Sciatic nerve (tissue), 2 donors: ENCODE measurements at regions not wholly inside any gene's neighbourhood (a gene's known extent, or its start where the extent isn't known, plus 50 kb on each side); places are given as distances from the start of the nearest gene placed in this dataset.
A peak's percentile ranks its signal among the peaks of the same experiment; 100 is the strongest.

Experiments used
- ATAC-seq: fragments of 200-7000 bp; cut with Tn5 transposase; one replicate; pipeline ENCODE4 v1.9.1; 2020; ENCODE audit warnings: mild to moderate bottlenecking, moderate library complexity
- DNase-seq: peaks from one replicate; pipeline ENCODE4 v3.0.0-alpha.2; 2020; ENCODE audit warnings: low spot score
- intact Hi-C: fragments of 100-400 bp; cut with DNase I; formaldehyde crosslinking; loops from one replicate; pipeline ENCODE4 v1.14.2; 2022
- donor health status: DM: no; HTN: no; CAD: no.
- donor health status: DM: no; HTN: no; CAD: no.

DNA sequence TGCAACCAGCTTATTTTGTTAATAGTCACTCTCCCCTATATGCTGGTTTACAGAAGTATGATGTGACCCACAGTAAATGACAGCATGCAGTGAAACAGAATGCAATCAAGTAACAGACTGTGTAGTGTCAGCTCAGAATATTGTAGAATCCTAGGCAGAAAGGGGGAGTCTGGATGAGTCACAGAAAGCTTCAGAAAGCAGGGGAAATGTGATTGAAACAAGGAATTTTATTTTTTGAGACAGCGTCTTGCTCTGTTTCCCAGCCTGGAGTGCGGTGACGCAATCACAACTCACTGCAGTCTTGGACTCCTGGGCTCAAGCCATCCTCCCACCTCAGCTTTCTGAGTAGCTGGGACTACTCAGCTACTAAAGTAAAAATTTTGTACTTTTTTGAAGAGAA is 188.3 kb upstream of the FOXN2 start:
- DNase-seq = peak; percentile 66
- intact Hi-C loops = no loop called here
- peak; percentile 36 for ATAC-seq

DNA sequence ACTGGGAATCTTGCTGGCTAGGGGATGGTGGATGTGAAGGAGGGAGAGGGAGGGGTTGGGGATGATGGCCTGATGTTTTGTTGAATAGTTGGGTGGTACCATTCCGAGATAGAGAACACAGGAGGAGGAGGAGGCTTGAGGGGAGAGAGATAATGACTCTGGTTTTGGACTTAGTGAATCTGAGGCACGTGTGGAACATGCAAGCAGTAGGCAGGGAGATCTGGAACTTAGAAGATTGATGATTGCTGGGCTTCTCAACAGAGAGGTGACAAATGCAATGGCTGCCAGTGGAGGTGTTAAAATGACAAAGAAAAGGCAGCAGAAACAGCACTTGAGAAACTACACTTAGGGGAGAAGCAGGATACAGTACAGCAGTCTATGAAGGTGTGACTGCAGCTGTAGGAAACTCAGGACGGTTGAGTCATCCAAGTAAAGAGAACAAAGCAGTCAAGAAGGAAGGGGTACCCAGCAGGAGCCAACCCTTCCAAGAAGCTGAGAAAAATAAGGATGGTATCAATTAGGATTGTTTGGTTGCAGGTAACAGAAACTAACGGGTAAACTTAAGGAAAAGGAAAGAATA is 186.8 kb upstream of the FOXN2 start:
- DNase-seq (no peak), ATAC-seq (no peak)
- intact Hi-C loops = no loop called here

DNA sequence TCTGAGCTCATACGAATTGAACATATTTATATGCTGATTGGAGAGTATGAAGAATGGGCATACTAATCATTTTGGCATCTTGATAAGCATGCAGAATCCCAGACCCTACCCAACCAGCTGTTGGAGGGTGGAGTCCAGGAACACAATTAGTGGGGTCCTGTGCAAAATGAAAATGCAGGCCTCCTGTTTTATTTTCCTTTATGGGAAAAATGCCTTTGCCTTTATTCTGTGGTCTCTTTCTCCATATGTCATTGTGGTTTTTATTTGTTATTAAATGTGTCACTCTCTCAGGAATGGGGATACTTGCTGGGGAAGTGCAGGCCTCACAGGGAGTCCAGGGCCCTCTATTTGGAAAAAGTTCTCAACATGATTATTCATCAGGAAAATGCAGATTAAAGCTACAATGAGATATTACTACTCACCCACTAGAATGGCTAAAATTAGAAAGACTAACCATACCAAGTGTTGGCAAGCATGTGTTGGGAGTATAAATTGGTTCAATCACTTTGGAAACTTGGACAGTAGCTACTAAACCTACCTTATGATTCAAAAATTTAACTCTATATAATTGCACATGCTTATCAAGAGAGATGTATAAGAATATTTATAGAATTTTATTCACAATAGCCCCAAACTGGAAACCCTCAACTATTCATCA is 185.1 kb upstream of the FOXN2 start:
- no peak for DNase-seq
- intact Hi-C loops = no loop called here
- no peak for ATAC-seq

DNA sequence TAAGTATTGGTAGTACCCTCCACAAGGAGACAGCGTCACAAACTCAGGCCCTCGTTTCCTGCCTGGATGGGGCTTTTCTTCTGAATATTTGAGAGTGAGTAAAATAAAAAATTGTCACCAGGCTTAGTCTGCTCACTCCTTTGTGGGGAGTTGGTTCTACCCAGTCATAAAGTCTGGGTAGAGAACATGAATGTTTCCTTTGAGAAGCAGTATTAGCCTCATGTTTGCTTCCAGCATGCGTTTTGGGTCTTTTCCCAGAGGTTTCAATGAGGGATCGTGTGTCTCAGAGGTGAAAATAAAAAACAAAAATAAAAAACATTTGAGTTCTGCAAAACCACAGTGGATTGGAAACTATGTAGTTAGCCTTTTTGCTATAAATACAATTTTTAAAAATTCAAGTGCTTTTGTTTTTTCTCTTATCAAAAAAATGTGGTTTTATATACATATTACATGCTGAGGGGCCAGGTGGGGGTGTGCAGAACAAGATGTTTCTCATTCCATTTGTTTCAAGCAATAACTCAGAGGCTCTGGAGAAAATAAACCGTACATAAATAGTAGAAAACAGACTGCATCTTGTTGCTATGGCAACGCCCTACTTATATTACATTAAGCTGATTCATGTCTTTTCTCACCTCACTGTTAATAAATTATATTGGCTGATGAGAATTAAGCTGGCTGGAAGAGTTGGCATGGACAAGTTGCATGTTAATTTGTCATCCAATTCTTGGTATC is 182.8 kb upstream of the FOXN2 start:
- DNase-seq = no peak
- intact Hi-C loops = no loop called here
- ATAC-seq = peak; percentile 48

DNA sequence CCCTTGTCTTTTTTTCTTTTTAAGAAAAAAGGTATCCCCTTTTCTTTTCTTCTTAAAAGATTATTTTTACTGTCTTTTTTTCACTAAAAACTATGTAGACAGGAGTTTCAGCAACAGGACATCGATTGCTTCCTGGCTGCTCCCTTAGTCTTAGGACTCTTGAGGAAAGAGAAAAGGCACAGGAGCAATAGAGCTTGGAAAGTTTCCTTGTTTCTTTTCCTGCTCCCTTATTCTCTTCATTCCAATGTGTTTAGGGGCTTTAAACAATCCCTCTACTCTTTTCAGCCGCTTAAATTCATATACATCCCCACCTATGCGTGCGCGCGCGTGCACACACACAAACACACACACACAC is 182.2 kb upstream of the FOXN2 start:
- ATAC-seq = no peak
- intact Hi-C loops = no loop called here
- DNase-seq = no peak

DNA sequence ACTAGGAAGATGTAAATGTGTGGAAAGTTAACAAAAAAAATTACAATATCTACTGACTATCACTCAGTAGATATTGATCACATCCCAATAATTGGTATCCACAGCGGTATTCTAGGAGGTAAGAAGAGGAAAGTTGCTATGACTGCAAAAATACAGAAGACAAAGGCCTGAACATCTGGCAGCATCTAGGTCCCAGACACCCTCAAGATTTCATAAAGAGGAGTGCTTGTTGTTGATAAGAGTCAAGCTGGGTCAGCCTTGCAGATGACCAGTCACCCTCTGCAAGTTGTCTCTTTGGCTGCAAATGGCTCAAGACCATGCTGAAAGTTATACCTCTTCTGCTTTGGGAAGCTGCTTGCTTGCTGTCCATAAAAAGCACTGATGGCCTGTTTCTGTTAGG is 179.8 kb upstream of the FOXN2 start:
- ATAC-seq (no peak), DNase-seq (no peak)
- intact Hi-C loops = no loop called here

DNA sequence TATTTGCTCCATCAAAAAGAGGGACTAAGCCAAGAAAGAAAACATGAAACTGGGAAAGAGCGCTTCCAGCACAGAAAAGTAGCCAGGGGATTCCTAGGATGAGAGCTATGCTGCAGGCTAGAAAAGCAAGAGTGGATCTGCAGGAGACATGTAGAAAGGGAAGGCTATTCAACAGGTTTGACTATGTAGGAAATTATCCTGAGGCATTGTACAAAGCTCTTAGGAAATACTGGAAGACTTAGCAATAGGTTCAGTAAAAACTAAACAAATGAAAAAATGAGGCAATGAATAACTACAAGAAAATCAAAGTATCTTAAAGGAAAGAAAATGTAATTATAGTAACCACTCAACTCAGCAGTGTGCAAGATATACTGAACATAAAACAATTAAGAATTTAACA is 178.7 kb upstream of the FOXN2 start:
- DNase-seq (no peak), ATAC-seq (no peak)
- intact Hi-C loops = no loop called here

DNA sequence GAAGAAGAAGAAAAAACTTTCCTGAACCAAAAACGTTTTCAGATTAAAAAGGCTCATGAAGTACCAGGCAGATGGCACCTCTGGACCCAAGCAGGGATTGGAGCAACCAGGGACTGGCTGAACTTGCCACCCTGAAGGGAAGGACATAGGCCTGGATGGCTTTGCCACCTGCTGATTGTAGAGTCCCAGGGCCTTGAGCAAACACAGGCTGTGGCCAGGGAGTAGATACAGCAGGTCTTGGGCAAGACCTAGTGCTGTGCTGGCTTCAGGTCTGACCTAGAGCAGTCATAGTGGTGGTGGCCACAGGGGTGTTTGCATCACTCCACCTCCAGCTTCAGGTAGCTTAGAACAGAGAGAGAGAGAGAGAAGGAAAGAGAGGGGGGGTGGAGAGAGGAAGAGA is 176.7 kb upstream of the FOXN2 start:
- no peak for ATAC-seq
- no peak for DNase-seq
- intact Hi-C loops = no loop called here

DNA sequence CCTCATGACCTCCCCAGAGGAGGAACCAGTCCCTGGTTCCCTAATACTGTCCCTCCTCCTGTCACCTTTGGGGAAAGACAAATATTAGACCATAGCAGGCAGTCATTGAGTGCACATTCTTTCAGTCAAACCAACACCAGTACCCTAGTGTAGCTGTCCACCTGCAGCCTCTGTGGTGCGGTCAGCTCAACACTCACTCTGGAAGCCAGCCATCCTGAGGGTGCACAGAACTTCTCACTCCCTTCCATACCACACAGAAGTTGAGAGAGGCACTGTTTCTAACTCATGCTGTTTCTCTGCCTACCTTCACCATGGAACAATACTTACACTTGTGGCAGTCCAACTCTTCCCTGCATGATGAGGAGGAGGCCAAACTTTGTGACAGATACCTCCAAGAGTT is 175.6 kb upstream of the FOXN2 start:
- ATAC-seq = no peak

DNA sequence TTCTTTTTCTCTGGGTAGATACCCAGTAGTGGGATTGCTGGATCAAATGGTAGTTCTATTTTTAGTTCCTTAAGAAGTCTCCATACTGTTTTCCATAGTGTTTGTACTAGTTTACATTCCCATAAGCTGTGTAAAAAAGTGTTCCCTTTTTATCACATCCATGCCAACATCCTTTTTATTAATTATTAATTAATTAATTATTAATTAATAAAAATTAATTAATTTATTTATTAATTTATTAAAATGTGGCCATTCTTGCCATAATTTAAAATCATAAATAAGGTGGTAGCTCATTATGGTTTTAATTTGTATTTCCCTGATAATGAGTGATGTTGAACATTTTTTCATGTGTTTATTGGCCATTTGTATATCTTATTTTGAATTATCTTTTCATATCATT is 173.9 kb upstream of the FOXN2 start:
- intact Hi-C loops = no loop called here
- ATAC-seq (no peak), DNase-seq (no peak)

More for the DNA sequence above, 175.6 kb upstream of the FOXN2 start:
- no peak for DNase-seq
- intact Hi-C loops = no loop called here

DNA sequence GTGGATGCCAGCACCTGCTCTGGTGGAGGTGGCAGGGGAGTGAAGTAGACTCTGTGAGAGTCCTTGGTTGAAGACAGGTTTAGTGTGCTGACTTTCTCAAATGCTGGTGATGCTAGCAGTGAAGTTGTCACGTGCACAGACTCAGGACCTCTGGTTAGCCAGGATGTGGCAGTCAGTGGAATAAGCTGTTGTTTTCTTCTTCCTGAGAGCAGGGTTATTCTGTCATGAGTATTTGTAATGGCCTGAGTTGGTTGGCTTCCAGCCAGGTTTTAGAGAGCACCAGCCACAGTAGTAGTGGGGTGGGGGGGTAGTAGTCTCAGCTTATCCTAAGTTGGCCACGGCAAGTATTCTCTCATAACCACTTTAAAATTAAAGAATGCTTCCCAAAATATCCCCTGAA is 169.7 kb upstream of the FOXN2 start:
- ATAC-seq = no peak
- intact Hi-C loops = no loop called here

DNA sequence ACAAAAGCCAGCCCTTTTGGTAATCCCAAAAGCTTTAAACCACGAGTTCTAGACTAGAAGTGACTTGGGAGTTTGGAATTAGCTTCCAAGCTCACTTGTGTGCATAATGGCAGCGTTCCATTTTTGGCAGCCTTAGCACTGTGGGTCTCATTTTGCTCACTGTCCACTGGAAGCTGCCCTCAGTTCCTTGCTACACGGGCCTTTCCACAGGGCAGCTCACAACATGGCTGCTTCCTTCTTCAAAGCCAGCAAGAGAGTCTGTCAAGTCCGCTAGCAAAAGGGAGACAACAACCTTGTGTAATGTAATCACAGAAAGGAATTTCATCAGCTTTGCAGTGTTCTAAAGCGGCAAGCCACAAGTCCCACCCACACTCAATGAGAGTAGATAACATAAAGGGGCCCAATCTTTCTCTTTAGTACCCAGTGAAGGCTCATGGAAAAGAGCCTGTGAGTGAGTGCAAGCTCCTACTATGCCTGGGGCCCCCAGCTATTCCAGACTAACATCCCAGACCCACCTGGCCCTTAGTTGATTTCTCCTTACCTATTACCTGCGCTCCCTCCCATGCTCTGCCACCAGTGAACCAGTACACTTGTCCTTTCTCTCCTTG is 168.5 kb upstream of the FOXN2 start:
- no peak for ATAC-seq
- DNase-seq = no peak
- intact Hi-C loops = no loop called here

More for the DNA sequence above, 169.7 kb upstream of the FOXN2 start:
- no peak for DNase-seq

DNA sequence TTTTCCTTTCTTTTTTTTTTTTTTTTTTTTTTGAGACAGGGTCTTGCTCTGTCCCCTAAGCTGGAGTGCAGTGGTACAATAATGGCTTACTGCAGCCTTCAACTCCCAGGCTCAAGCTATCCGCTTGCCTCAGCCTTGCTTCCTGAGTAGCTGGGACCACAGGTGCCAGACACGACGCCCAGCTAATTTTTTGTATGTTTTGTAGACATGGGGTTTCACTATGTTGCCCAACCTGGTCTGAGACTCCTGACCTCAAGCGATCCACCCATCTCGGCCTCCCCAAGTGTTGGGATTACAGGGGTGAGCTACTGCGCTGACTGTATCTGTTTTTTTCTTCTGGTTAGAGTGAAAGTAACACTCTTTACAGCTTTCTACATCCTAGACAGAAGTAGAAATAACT is 167.9 kb upstream of the FOXN2 start:
- DNase-seq (no peak), ATAC-seq (no peak)
- intact Hi-C loops = no loop called here

DNA sequence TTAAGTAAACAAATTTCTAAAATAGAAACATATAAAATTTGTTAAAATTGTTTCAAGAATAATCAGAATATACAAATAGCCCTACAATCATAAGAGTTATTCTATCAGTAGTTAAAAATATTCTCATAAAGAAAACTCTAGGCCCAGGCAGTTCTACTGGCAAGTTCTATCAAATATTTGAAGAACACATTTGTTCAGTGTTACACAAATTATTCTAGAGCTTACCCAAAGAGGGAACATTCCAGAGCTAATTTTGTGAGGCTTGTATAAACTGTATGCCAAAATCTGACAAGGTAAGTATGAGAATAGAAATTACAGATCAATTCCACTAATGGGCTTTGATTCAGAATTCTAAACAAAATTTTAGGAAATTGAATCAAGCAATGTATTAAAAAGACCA is 166.8 kb upstream of the FOXN2 start:
- intact Hi-C loops = no loop called here
- ATAC-seq (no peak), DNase-seq (no peak)

DNA sequence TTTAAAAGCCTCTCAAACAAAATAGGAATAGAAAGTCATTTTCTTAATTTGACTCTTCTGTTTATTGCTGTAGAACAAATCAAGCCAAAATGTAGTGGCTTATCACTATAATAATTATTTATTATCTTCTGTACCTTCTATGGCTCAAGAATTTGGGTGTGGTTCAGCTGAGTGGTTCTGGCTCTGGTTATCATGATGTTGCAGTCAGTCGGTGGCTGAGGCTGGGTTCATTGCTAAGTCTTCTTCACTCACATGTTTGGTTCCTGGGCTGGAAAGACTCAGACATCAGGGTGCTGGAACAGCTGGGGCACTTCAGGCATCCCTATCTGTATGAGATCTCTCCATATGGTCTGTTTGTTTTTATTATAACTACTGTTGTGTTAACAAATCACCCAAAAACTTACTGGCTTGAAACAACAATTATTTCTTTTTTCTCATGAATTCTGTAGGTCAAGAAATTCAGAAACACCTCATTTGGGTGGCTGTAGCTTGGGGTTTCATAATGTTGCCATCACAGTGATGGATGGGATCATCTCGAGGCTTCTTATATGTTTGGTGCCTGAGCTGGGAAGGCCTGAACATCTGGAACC is 165.5 kb upstream of the FOXN2 start:
- ATAC-seq (no peak), DNase-seq (no peak)
- intact Hi-C loops = no loop called here

DNA sequence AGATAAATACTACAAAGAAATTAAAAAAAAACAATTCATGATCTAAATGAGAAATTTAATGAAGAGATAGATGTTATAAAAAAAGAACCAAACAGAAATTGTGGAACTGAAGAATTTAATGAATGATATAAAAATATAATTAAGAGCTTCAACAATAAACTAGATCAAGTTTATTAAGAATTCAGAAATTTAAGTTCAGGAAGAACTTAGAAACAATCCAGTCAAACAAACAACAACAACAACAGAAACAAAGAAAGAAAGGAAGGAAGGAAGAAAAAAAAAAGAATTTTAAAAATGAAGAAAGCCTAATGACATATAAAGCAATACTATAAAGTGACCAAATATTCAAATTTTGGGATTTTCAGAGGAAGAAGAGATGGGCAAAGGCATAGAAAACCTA is 157.3 kb upstream of the FOXN2 start:
- DNase-seq (no peak), ATAC-seq (no peak)
- intact Hi-C loops = no loop called here

DNA sequence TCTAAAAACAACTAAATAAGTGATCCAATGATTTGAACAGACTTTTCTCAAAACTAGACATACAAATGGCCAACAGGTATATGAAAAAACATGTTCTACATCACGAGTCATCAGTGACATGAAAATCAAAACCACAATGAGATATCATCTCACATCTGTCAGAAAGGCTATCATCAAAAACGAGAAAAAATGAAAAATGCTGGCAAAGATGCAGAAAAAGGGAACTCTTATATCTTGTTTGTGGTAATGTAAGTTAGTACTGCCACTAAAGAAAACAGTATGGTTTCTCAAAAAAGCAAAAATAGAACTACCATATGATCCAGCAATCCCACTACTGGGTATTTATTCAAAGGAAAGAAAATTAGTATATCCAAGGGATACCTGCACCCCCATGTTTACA is 152.9 kb upstream of the FOXN2 start:
- no peak for ATAC-seq
- DNase-seq = no peak
- intact Hi-C loops = no loop called here

DNA sequence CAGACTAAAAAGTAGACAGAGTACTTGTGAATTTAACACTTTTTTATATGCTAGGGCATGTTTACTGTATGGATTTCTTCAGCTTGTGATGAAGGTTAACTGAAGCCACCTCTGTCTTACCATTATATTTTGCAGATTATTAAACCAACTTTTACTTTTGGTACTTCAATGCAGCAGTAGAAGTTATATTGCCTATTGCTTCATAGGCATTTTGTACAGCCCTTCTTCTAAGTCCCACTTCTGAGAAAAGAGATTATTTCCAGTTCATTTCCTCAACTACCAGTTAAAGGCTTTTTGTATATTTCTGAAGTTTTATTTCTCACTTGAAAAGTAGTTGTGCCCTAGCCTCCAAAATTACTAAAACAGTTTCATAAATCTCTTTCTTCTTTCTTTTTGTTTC is 151.7 kb upstream of the FOXN2 start:
- ATAC-seq = no peak
- intact Hi-C loops = no loop called here
- no peak for DNase-seq

DNA sequence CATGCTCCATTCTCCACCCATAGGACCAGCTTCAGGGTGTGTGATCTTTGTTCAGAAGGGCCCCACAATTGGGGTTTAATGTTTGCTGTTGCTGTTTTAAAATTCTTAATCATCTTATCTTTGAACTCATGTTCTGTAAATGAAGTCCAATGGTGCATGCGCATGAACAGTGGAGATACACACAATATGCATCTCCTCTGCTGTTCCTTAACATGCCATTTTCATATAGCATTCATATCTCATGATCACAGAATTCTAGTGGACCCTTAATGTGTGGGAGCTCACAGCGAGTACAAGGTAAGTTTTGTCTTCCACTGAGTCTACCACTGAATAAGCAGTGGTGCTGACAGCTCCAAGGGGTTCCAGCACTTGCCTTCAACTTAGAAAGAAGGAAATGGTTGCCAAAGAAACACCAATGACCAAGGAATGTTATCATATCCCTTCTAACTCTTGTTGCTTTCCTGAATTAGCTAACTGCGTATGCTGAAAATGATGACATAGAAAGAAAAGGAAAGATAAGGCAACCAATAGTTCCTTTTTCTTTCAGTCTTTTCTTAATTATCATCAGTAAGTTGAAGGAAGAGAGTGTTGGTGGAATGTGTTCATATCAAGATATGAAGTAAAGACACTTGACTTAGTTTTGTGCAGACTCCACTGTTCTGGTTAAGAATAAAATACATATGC is 149.3 kb upstream of the FOXN2 start:
- DNase-seq (no peak), ATAC-seq (no peak)
- intact Hi-C loops = no loop called here
